ENCODE measurements at regions not wholly inside any gene's neighbourhood (a gene's known extent, or its start where the extent isn't known, plus 50 kb on each side); places are given as distances from the start of the nearest gene placed in this dataset.

DNA sequence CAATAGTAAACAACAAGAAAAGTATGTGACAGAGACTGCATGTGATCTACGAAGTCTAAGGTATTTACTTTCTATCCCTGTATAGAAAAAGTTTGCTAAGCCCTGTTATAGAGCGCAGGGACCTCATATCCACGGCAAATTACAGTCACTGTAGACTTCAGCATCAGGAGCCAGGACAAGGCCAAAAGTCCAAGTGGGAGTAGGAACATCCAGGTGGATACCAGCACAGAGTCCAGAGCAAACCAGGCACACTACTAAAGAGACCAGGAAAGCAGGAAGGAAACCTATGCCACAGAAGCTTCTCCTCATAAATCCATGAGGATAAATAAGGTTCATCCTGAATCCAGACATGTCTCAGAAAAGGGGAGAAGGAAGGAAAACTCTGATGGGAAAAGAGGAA is 342.2 kb upstream of the HTR2A start:
- no peak for DNase-seq
- intact Hi-C loops (cut with DNase I), result no loop called here

DNA sequence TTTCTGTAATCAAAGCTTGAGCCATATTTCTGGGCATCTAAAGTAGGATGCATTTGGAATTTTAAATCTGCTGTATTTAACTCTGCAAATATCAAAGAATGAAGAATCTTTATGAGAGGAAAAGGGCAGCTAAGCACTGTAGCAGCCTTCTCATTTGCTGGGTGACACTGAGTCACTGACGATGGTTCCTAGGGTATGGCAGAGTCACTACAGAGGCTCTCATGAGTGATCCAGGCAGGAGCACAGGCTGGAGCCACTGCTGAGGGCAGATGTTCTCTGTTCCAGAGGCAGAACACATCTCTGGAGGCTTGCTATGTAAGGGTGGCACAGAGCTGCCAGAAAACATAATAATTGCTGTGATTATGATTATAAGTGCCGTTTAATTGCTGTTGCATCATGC is 340.7 kb upstream of the HTR2A start:
- intact Hi-C loops (cut with DNase I), result no loop called here
- DNase-seq, result no peak

- no peak for DNase-seq
- intact Hi-C loops (cut with DNase I), result no loop called here
Measured at GRCh38 chr13:47233734-47234133, 336.9 kb upstream of the HTR2A start.

DNA sequence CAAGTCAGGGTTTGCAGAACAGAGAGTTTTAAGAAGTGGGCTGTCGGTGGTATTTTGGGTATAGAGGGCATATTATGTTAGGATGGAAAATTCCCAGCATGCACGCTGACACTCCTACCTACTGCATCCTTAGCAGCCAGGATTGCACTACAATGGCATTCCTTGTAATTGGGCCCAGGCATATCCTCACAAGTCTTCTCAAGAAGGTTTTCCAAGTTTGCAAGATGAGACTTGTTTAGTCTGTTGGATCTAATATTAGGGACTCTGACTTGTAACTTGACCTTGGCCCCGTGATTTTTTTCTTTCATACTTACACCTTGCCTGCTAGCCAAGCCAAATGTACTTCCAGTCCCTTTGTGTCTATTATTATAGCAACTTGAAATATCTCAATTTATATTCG is 335.7 kb upstream of the HTR2A start:
- DNase-seq, result no peak
- intact Hi-C loops (cut with DNase I), result no loop called here

- intact Hi-C loops (cut with DNase I), result no loop called here
- DNase-seq, result no peak
Measured at GRCh38 chr13:47230155-47230554, 333.3 kb upstream of the HTR2A start.

DNA sequence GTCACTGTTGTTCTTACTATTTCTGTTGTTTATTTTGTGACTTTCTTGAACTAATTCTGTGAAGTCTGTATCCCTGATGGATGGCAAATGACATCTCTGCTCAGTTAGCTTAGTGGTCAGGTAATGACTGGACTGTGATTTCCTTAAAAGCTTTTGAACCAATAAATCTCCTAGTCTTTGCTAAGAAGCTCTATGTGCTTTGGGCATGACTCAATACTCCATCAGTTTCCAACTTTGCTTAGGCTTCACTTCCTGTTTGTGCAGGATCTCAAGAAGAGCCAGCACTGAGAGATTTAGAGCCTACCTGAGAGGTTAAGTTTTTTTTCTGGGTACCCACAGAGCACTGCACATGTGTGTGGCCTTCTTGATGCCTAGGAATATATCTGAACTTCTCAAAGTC is 329.7 kb upstream of the HTR2A start:
- intact Hi-C loops (cut with DNase I), result no loop called here
- DNase-seq, result no peak

- intact Hi-C loops (cut with DNase I), result no loop called here
- no peak for DNase-seq
Measured at GRCh38 chr13:47220453-47221140, 323.7 kb upstream of the HTR2A start.

DNA sequence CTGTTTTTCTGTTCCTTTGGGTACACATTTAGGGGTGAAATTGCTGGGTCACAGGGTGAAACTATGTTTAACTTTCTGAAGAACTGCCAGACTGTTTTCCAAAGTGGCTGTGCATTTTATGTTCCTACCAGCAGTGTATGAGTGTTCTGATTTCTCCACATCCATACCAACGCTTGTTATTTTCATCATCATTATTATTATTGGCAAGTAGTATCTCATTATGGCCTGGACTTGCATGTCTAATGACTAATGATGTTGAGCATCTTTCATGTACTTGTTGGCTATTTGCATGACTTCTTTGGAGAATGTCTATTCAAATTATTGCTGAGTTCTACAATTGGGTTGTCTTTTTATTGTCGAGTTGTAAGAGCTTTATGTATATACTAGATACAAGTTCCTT is 321.8 kb upstream of the HTR2A start:
- DNase-seq, result no peak
- intact Hi-C loops (cut with DNase I), result no loop called here

- DNase-seq, result peak in 3 of 42 donors; percentile 4 to 14 (median 9)
- intact Hi-C loops (cut with DNase I), result no loop called here
Measured at GRCh38 chr13:47216176-47216822, 319.4 kb upstream of the HTR2A start.

GRCh38 chr13:47215736-47216135 is 318.9 kb upstream of the HTR2A start:
- DNase-seq, result no peak
- intact Hi-C loops (cut with DNase I), result no loop called here

- intact Hi-C loops (cut with DNase I), result no loop called here
- no peak for DNase-seq
Measured at GRCh38 chr13:47213047-47213446, 316.2 kb upstream of the HTR2A start.

- no peak for DNase-seq
- intact Hi-C loops (cut with DNase I), result no loop called here
Measured at GRCh38 chr13:47211106-47211505, 314.3 kb upstream of the HTR2A start.

- no peak for DNase-seq
Measured at GRCh38 chr13:47206111-47206510, 309.3 kb upstream of the HTR2A start.

GRCh38 chr13:47190696-47191305 is 293.9 kb upstream of the HTR2A start:
- no peak for DNase-seq
- intact Hi-C loops (cut with DNase I), result no loop called here

More at GRCh38 chr13:47206111-47206510, 309.3 kb upstream of the HTR2A start:
- intact Hi-C loops (cut with DNase I), result no loop called here

DNA sequence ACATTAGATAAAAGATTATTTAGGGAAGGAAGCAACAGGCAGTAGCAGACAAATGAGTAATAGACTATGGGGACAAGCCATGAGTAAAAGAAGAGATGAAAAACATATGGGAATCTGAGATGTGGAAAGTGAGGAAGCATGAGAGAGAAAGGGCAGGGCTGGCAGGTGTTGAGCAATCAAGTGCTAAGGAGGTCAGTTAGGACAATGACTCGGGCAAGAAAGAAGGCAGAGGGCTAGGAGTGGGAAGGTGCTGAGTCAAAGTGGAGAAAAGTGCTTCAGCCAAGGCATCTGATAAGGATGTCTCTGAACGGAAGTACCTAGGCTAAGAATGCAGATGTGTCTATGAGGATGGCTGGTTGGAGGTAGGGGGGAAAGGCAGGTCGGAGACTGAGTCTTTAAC is 291.9 kb upstream of the HTR2A start:
- intact Hi-C loops (cut with DNase I), result no loop called here
- no peak for DNase-seq

GRCh38 chr13:47186471-47186870 is 289.6 kb upstream of the HTR2A start:
- DNase-seq, result no peak
- intact Hi-C loops (cut with DNase I), result no loop called here

GRCh38 chr13:47184321-47184720 is 287.5 kb upstream of the HTR2A start:
- intact Hi-C loops (cut with DNase I), result no loop called here
- DNase-seq, result no peak

DNA sequence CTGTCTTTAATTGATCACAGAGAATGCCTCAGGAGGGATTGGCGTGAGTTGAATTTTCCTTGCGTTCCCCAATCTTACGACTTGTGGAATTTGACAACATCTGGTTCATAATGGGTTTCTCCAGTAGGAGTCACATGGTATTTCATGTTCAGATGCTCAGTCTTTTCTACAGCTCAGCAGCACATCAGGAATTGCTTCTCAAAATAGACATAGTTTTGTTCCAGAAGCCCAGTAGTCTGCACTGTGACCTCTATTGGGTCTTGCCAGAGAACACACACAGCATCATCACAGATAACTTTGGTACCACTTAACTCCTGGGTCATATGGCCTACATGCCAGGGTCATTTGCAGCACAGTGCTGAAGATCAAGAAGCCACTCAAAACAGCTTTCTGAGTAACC is 282.5 kb upstream of the HTR2A start:
- DNase-seq, result no peak
- intact Hi-C loops (cut with DNase I), result no loop called here

DNA sequence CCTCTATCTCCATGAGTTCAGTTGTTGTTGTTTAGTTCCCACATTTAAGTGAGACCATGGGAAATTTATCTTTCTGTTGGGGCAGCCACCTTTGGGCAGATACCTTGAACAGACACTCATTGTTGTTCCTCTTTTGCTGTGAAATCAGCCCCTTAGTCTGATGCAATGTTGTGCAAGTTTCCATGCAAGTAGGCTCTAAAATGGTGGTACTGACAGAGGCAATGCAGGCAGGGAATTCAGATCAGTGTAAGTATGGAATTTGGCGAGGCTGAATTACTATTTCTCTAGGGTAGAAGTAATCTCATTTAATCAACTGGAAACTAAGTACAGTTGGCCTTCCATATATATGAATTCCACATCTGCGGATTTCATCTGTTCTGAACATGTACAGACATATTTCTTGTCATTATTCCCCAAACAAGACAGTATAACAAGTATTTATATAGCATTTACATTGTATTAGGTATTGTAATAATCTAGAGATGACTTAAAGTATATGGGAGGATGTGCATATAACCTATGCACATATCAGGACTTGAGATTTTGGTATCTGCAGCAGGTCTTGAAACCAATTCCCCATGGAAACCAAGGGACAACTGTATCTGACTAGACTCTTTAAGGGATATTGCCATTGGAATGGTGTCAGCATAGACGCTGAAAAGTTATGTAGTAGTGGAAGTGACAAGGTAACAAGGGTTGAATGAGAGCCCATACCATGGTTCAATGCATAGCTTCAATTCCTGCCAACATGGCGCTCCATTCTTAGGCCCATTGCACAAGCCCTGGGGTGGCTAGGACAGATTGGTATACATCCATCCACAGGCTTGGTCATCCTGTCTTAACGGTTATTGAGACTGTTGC is 281.5 kb upstream of the HTR2A start:
- no peak for DNase-seq
- intact Hi-C loops (cut with DNase I), result no loop called here

All from head of caudate nucleus (tissue), 42 donors.